ENCODE measurements at regions not wholly inside any gene's neighbourhood (a gene's known extent, or its start where the extent isn't known, plus 50 kb on each side); places are given as distances from the start of the nearest gene placed in this dataset.

- DNase-seq (ENCODE audit: low read depth, low spot score), result no peak
- in situ Hi-C loops (cut with HindIII; ENCODE audit: low pct_unique_long_range_greater_than_20kb, low sequenced_read_pairs), result no loop called here
Measured at GRCh38 chr22:48857202-48857805, 970.4 kb downstream of the BRD1 start.

- in situ Hi-C loops (cut with HindIII; ENCODE audit: low pct_unique_long_range_greater_than_20kb, low sequenced_read_pairs), result no loop called here
- DNase-seq (ENCODE audit: low read depth, low spot score), result no peak
Measured at GRCh38 chr22:48856308-48856615, 971.4 kb downstream of the BRD1 start.

DNA sequence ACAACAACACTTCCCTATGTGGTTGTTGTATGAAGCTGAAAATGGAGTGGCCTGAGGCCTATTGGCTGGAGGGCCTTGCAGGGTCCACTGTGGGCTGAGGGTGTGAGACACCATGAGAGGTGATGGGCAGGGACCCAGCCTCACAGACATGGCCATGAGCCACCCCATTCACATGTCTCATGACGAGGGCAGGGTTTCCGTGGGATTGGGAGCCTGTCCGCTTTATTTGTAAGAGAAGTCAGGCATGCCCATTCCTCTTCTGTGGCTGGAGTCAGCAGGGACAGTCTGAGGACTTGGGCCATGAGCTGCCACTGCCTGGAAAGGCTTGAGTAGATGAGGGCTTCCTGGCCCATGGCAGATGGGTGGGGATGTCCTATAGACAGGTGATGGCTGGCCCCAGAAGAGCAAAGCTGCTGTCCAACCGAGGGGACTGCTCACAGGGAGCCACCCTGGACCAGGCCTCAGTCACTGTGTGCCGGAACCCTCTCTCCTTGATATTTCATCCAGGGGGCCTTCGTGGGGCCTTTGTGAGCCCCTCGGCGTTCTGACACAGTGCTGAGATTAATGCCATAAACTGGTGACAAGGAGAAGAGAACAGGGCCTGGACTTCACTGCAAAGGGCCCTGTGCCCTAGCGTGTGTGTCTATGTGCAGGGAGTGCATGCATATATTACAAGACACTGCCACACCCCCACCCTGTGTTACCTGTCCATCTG, 971.9 kb downstream of the BRD1 start:
- no peak for DNase-seq (ENCODE audit: low read depth, low spot score)

DNA sequence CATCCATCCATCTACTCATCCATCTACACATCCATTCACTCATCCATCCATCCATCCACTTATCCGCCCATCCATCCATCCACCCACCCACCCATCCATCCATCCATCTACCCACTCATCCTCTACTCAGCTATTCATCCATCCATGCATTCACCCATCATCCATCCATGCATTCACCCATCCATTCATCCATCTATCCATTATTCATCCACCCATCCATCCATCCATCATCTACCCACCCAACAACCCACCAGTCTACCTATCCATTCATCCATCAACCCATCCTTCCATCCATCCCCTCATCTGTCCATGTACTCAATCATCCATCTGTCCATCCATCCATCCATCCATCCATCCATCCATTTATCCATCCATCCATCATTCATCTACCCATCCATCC, 972.7 kb downstream of the BRD1 start:
- in situ Hi-C loops (cut with HindIII; ENCODE audit: low pct_unique_long_range_greater_than_20kb, low sequenced_read_pairs), result no loop called here
- DNase-seq (ENCODE audit: low read depth, low spot score), result no peak

More for the DNA sequence above, 971.9 kb downstream of the BRD1 start:
- in situ Hi-C loops (cut with HindIII; ENCODE audit: low pct_unique_long_range_greater_than_20kb, low sequenced_read_pairs), result no loop called here

DNA sequence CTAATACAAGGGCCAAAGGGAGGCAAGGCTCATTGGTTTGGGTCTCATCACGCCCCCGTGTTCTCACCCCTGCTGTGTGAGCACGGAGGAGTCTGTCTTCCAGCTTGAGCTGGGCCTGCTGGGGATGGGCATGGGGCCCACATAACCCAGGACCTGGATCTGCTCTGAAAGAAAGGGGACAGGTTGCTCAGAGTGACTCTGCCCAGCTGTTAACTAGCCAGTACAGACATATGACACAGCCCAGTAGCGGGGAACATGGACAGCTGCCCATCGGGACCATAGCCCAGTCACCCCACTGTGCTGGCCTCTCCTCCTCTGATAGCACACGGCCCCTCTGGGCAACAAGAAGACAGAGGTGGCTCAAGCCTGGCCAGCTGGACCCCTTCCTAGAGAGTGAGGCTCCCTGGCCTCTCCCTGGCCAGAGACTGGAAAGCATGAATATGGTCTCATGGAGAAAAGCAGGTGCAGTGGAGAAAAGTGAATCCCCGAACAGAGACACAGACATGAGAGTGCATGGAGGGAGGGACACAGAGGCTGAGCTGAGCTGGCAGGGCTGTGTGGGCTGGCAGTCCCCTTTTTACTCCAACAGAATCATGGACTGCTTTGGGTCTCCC, 973.9 kb downstream of the BRD1 start:
- no peak for DNase-seq (ENCODE audit: low read depth, low spot score)
- in situ Hi-C loops (cut with HindIII; ENCODE audit: low pct_unique_long_range_greater_than_20kb, low sequenced_read_pairs), result no loop called here

DNA sequence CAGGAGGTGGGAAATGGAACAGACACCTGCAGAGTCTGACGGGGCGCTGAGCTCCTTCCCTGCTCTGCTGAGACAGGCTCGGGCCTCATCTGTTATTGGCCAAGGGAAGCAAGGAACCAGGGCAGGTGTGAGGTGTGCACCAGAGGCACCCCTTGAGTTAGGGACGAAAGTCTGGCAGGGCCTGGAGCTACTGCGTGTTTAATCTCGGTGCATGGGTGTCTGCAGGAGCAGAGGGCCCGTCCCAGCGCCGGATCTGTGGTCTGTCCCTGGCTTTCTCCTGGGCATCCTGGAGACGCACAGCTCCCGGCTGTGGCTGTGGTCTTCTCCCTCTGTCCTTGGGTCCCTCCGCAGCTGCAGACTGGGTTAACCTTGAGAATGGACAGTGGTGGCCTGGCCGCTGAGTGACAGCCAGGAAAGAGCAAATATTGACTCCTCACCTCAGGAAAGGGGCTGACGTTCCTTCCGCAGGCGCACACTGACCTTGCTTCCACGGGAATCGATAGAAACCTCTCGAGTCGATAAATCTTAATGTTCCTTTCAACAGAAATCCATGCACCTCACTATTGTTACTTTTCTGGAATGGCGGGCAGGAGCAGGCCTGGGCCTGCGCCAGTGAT, 975.6 kb downstream of the BRD1 start:
- DNase-seq (ENCODE audit: low read depth, low spot score), result no peak
- in situ Hi-C loops (cut with HindIII; ENCODE audit: low pct_unique_long_range_greater_than_20kb, low sequenced_read_pairs), result no loop called here

- in situ Hi-C loops (cut with HindIII; ENCODE audit: low pct_unique_long_range_greater_than_20kb, low sequenced_read_pairs), result no loop called here
- DNase-seq (ENCODE audit: low read depth, low spot score), result no peak
Measured at GRCh38 chr22:48850658-48851287, 976.9 kb downstream of the BRD1 start.

DNA sequence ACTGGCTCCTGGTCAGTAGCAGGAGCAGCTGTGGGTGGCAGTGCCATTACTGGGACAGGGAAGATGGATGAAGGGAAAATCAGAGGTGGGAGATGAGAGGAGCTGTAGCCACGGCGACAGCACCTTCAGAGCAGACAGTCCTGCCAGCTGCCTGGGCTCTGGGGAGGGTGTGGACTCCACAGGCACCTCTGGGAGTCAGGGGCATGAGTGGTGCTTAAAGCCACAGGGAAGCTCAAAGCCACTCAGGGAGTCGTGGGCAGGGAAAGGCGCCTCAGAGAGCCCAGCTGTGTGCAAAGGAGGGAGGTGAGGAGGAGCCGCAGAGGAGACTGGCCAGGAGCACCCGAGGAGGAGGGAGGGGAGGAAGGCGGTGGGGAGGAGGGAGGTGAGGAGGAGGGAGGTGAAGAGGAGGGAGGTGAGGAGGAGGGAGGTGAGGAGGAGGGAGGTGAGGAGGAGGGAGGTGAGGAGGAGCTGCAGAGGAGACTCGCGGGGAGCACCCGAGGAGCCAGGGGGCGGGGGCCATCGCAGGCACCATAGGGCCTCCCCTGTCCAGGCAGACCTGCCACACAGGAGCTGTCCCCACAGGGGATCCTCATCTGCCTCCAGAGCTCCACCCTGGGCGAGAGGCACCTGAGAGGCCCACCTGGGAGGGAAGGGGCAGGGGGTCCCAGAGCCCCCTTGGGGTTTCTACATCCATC, 977.6 kb downstream of the BRD1 start:
- DNase-seq (ENCODE audit: low read depth, low spot score), result no peak
- in situ Hi-C loops (cut with HindIII; ENCODE audit: low pct_unique_long_range_greater_than_20kb, low sequenced_read_pairs), result no loop called here

DNA sequence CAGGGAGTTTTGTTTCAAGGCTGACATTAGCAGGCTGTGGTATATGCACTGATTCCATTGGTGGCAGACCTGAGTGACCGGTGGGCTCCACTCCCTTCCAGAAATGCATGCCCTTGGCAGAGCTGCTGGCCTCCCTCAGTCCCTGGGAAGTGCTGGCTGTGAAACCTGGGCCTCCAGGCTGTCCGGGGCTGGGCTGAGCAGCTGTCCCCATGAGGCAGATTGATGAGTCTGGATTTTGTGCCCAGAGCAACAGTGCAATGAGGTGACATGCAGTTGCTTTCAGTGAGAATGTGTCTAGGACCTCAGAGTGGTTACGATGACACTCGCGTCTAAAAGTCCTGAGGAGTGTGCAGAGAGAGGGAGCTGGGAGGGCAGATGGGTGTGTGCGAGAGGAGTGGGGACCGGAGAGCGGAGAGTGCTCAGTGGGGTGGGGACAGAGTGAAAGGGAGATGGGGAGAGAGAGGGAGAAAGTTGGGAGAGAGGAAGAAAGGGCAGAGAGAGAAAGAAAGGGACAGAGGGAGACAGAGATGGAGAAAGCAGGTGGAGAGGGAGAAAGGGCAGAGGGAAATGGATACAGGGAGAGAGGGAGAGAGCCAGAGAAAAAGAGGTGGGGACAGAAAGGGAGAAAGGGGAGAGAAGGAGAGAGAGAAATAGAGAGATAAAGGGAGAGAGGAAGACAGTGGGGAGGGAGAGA, 978.3 kb downstream of the BRD1 start:
- in situ Hi-C loops (cut with HindIII; ENCODE audit: low pct_unique_long_range_greater_than_20kb, low sequenced_read_pairs), result no loop called here
- DNase-seq (ENCODE audit: low read depth, low spot score), result no peak

GRCh38 chr22:48846200-48846599, 981.5 kb downstream of the BRD1 start:
- peak; percentile 10 for DNase-seq (ENCODE audit: low read depth, low spot score)
- in situ Hi-C loops (cut with HindIII; ENCODE audit: low pct_unique_long_range_greater_than_20kb, low sequenced_read_pairs), result no loop called here

GRCh38 chr22:48845356-48845936, 982.2 kb downstream of the BRD1 start:
- in situ Hi-C loops (cut with HindIII; ENCODE audit: low pct_unique_long_range_greater_than_20kb, low sequenced_read_pairs), result no loop called here
- DNase-seq (ENCODE audit: low read depth, low spot score), result no peak

DNA sequence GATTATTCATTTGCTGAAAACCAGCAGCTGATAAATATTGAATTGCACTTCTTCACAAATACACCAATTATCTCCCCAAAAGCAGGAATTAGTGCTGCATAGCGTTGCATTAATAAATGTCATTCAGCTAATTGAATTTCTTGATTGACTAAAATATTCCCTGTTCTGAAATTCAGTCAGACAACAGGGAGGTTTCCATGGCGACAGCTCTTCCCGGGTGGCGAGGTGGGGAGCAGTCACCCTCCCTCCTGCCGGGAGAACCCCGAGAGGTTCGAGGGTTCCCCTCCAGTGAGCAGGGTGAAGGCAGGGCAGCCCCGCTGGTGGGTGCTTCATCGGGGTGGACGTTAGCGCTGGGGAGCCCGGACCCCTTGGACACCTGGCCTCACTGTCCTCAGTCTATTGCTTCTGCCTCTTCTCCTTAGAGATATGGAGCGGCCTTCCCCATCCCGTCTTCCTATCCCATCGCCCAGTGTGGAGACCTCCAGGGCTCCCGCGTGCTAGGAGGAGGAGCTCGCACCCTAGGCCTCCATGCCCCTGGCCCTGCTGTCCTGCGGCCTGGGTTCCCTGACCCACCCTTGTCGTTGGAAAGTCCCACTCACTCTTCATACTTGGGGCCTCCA, 983.5 kb downstream of the BRD1 start:
- in situ Hi-C loops (cut with HindIII; ENCODE audit: low pct_unique_long_range_greater_than_20kb, low sequenced_read_pairs), result no loop called here
- DNase-seq (ENCODE audit: low read depth, low spot score), result no peak

DNA sequence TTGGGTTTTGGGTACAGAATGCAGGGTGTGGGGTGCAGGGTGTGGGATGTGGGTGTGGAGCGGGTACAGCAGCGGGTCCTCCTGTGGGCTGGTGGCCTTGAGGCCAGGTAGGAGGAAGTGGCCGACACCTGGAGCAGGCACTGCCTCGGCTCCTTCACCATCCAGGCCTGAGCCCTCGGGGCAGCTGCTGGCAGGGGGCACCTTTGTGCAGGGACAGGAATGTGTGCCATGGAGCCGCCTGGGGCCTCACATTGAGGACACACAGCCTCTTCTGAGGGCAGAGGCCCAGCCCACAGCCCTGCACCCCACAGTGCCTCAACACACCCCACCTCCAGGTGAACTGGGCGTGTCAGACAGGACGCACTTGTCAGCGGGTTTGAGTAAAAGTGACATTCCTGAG, 984.0 kb downstream of the BRD1 start:
- no peak for DNase-seq (ENCODE audit: low read depth, low spot score)
- in situ Hi-C loops (cut with HindIII; ENCODE audit: low pct_unique_long_range_greater_than_20kb, low sequenced_read_pairs), result no loop called here

DNA sequence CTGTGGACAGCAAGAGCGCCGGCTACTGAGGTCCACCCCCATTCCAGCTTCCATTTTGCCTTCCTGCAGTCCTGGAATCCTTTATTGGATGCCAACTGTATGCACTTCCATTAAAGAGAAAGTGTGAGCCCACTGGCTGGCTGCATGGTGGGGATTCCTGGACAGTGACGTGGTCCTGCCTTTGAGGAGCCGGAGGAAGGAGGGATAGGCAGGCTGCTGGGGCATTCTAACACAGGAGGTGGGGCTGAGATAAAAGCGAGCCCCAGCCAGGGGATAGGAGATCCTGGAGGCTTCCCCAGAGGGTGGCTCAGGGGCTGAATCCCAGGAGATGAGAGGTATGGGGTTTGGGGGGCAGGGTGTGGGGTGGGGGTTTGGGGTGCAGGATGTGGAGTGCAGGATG, 984.7 kb downstream of the BRD1 start:
- in situ Hi-C loops (cut with HindIII; ENCODE audit: low pct_unique_long_range_greater_than_20kb, low sequenced_read_pairs), result no loop called here
- DNase-seq (ENCODE audit: low read depth, low spot score), result no peak

DNA sequence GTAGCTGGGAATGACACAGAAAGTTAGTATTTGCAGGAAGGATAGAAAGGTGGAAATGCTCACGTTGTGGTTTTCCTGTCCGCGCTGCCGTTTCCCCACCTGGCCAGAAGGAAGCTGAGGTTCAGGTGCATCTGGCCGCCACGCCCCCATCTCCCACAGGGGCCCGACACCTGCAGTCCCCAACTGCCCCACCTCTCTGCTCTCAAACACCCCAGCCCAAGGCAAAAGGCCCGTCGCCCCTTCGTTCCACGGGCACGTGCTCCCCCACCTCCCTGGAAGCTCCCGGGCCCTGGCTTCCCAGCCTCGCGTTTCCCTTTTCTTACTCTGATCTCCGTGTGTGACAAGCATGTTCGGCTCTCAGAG, 985.1 kb downstream of the BRD1 start:
- in situ Hi-C loops (cut with HindIII; ENCODE audit: low pct_unique_long_range_greater_than_20kb, low sequenced_read_pairs), result no loop called here
- no peak for DNase-seq (ENCODE audit: low read depth, low spot score)

DNA sequence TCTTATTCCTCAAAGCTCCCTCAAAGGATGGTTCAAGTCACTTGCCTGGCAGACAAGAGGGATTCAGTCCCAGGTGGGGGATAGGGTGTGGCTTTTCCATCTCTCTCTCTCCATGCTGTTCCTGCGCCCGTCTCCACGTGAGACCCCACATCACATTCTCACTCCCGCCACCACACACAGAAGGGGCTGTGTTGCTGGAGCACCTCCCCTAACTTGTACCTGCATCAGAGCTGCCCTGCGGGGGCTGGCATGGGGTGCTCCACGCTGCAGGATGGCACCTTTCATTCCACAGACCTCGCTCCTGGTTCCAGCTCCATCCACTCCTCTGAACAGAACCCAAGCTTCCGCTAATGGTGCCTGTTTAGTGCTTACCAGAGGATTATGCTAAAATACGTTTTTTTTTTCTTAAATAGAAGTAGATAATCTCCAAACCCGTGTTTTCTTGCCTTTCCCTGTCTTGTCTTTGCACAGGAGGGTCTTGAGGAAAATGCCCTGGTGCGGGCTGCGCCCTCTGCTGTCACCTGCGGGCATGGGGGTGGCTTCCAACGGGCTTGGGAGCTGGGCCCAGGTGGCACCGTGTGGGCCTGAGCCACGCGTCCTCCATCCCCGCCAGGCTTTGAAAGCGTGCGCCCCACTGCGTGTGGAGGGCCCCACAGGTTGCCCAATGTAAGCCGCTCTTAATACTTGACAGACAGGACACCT, 985.6 kb downstream of the BRD1 start:
- DNase-seq (ENCODE audit: low read depth, low spot score), result peak; percentile 15
- in situ Hi-C loops (cut with HindIII; ENCODE audit: low pct_unique_long_range_greater_than_20kb, low sequenced_read_pairs), result no loop called here

Data from SK-MEL-5 (cell line).